TTC549 (cell line): ENCODE measurements at regions not wholly inside any gene's neighbourhood (a gene's known extent, or its start where the extent isn't known, plus 50 kb on each side); places are given as distances from the start of the nearest gene placed in this dataset.

Source experiments
- FAIRE-seq: peaks from 2 replicates; lab custom pipeline; 2012; peaks lifted over from hg19 to GRCh38; lab: Jason Lieb, UNC

DNA sequence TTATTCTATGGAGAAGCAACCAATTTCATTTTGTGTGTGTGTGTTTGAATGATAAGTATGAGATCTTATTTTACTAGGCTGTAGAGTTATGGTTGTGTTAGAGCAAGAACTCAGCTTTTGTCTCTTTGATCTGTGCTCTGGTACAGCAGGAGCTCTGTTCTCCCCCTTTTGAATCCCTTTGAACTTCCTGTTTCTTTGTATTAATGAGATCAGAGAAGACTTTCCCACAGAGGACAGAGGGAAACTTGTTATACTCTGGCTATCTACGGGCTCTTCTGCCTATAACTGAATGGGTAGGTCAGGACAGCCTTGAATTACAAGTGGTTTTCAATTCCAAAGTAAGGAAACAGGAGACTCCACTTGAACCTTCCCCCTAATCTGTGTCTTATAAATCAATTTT lies 1015.0 kb upstream of the RAG2 start:
- FAIRE-seq = no peak

DNA sequence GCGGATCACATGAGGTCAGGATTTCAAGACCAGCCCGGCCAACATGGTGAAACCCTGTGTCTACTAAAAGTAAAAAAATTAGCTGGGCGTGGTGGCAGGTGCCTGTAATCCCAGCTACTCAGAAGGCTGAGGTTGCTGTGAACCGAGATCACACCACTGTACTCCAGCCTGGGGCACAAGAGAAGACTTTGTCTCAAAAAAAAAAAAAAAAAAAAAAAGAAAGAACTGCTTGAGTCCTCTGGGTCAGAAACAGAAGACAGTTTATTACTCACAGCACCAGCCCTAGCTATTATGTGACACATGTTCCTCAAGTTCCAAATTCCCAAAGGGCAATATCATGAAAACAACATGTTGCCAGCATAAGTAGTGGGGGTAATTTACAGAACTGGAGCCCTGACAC lies 1014.1 kb upstream of the RAG2 start:
- no peak for FAIRE-seq

DNA sequence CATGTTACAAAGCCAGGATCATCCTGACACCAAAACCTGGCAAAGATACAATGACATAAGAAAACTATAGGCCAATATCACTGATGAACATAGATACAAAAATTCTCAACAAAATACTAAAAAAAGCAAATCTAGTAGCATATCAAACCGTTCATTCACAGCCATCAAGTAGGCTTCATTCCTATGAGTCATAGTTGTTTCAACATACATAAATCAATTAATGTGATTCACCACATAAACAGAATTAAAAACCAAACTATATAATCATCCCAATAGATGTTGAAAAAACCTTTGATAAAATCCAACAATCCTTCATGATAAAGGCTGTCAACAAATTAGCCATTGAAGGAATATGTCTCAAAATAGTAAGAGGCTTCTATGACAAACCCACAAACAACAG lies 1007.2 kb upstream of the RAG2 start:
- no peak for FAIRE-seq

GRCh38 chr11:37598381-37598780 lies 1000.3 kb upstream of the RAG2 start:
- FAIRE-seq = no peak

DNA sequence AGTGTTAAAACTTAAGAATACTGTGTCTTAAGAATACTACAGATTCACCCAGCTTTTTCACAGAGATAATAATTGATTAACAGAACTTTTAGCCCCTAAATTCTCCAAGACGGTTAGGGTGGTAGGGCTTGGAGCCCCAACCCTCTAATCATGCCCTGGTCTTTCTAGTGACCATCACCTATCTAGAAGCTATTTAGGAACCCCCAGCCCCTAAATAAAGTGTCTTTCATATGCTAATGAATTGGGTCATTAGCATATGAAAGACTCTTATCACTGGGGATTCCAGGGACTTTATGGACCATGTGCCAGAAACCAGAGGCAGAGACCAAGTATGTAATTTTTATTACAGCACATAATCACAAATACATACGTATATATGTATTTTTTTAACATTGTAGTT lies 999.7 kb upstream of the RAG2 start:
- no peak for FAIRE-seq

DNA sequence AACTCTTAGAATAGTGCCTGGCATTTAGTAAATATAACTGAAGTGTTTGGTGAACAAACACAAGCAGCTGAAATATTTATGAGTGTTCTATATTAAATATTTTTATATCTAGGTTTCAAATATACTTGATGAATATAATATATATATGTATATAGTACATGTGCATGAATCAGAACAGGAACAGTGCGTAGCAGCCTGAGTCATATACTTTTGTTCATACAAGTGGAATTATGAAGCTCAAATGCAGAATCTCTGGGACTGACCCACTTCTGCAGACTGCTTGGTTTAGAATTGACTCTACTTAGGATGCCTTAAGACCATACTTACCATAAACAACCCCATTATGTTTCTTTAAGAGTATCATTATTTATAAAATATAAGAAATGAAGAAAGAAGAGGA lies 997.8 kb upstream of the RAG2 start:
- no peak for FAIRE-seq

- FAIRE-seq = no peak
Measured at GRCh38 chr11:37574361-37574760, 976.3 kb upstream of the RAG2 start.

GRCh38 chr11:37572491-37573171 lies 974.6 kb upstream of the RAG2 start:
- FAIRE-seq = no peak

GRCh38 chr11:37571246-37571645 lies 973.2 kb upstream of the RAG2 start:
- FAIRE-seq = no peak

DNA sequence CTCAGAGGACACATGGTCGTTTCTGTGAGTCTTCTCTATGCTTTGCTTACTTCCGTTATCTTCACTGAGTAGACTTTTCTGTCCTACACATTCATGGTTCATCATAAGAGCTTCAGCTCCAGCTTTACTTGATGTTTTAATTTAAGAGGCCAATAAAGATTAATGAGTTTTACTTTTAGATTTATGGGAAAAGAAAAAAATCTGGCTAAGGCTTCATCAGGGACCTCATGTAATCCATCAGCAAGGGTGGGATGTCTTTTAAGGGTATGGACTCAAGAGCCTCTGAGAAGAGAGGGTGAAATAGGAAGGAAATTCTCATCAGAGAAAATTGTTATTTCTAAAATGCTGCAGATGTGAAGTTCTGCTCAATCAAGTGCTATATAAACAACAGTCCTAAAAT lies 963.0 kb upstream of the RAG2 start:
- no peak for FAIRE-seq

DNA sequence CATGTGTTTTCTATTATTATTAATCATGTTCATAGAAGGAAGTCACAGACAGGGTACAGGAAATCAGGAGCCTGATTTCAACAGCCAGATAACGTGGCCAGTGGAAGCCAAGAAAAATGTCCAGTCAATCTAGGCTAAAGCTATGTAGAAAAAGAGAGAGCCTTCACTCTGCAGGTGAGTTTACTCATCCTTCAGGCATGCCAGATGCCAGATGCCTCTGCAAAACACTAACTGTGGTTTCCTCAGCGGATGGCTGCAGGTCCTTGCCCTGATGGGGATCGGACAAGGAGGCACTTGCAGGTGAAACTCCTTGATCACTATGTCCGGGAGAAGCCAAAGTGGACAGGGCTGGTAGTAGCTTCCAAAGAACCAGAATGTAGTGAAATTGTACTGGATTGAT lies 962.3 kb upstream of the RAG2 start:
- FAIRE-seq = no peak

DNA sequence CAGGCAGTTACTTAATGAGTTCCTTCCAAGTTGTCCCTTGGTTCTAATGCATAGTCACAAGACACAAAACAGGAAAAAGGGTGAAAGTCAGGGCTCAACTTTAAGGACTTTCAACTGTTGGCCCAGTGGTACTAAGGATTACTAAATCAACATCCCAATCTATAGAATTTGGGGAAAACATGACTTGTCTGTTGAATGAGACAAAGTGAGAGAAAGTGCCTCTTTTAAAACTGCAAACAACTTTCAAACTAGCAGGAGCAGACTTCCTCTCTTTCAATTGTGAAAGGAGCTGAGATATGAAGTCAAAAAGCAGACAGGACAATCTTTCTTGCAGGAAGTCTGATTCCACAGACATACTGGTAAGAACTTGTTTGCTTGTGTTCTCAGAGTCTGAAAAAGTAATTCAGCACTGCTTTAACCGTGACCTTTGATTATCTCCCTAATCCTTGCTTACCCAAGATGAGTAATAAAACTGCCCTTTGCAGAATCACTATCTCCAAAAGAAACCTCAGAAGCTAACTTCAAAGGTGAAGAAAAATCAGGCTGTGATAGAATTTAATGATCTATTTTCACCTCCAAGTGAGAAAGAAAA lies 960.7 kb upstream of the RAG2 start:
- FAIRE-seq = no peak

GRCh38 chr11:37557990-37558389 lies 960.0 kb upstream of the RAG2 start:
- FAIRE-seq = no peak

- no peak for FAIRE-seq
Measured at GRCh38 chr11:37552284-37552683, 954.2 kb upstream of the RAG2 start.

DNA sequence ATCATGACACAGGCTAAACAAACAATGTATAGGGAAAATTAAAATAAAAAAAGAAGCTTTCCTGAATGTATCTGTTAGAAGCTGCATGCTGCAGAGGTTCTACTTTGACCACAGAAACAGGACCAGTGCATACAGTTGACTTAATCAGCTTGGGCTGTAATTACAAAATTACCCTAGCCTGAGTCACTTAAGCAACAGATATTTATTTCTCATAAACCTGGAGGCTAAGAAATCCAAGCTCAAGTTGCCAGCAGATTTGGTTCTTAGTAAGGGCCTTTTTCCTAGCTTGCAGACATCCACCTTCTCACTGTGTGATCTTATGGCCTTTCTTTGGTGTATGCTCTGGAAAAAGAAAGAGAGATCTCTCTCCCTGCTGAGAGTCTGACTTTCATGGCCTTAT lies 946.5 kb upstream of the RAG2 start:
- FAIRE-seq = no peak

- FAIRE-seq = no peak
Measured at GRCh38 chr11:37533830-37534229, 935.8 kb upstream of the RAG2 start.

DNA sequence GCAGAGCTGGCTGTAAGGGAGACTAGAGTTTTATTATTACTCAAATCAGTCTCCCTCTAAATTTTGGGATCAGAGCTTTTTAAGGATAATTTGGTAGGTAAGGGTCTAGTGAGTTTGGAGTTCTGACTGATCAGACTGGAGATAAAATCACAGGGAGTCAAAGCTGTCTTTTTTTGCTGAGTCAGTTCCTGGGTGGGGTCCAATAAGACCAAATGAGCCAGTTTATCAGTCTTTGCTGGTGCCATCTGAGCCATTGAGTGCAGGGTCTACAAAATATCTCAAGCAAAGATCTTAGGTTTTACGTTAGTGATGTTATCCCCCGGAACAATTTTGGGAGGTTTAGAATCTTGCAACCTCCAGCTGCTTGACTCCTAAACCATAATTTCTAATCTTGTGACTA lies 935.1 kb upstream of the RAG2 start:
- no peak for FAIRE-seq

DNA sequence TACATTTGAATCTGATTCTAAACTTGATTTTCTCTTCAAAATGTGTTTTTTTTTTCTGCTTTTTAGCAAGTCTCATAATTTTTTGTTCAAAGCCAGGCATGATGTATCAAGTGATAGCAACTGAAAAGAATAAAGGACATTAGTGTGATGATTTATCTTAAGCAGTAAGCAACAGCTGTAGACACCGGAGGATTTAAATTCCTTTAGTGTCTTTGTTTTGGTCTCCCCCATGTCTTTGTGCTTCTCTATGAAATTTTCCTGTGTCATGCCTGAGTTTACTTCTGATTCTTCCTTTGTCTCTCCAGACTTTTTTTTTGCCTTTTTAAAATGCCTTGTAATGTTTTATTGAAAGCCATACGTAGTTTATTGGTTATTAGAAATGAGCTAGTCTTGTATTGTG lies 934.2 kb upstream of the RAG2 start:
- no peak for FAIRE-seq

DNA sequence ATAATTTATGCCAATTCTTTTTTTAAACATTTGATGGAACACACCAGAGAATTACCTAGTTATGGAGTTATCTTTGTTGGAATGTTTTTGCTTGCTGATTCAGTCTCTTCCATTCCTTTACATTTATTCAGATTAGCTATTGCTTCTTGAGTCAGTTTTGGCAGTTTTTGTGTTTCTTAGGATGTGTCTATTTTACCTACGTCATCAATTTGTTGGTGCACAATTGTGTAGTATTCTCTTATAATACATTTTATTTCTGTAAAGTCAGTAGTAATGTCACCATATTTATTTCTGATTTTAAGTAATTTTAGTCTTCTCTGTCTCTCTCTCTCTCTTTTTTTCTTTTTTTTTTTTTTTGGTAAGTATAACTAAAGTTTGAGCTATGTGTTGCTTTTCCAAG lies 929.5 kb upstream of the RAG2 start:
- no peak for FAIRE-seq

- no peak for FAIRE-seq
Measured at GRCh38 chr11:37525336-37525735, 927.3 kb upstream of the RAG2 start.

- FAIRE-seq = no peak
Measured at GRCh38 chr11:37519781-37520180, 921.7 kb upstream of the RAG2 start.

- FAIRE-seq = no peak
Measured at GRCh38 chr11:37512156-37512780, 914.2 kb upstream of the RAG2 start.

GRCh38 chr11:37511425-37511933 lies 913.4 kb upstream of the RAG2 start:
- FAIRE-seq = no peak

GRCh38 chr11:37509506-37509905 lies 911.5 kb upstream of the RAG2 start:
- no peak for FAIRE-seq
